A673 (cell line): ENCODE measurements at regions not wholly inside any gene's neighbourhood (a gene's known extent, or its start where the extent isn't known, plus 50 kb on each side); places are given as distances from the start of the nearest gene placed in this dataset.

Experiments used
- BruUV-seq: library from RNA; stranded (reverse); fragments of 400-500 nt; replicated peaks from 2 replicates; lab custom pipeline; 2021; lab: Mats Ljungman, UMichigan
- CTCF ChIA-PET: fragments of 300-600 bp; sonication (Branson Sonifier 250); formaldehyde crosslinking; loops from one replicate; lab custom pipeline; 2022; ENCODE audit warnings: antibody characterized with exemption; lab: Charles Lee
- POLR2A ChIA-PET: fragments of 300-600 bp; sonication (Branson Sonifier 250); formaldehyde crosslinking; loops from one replicate; lab custom pipeline; 2022; ENCODE audit warnings: antibody characterized with exemption; ENCODE audit not compliant: low non-redundant PET; lab: Charles Lee
- DNase-seq: peaks from one replicate; pipeline ENCODE4 v3.0.0-alpha.2; 2015; ENCODE audit warnings: low spot score
- H3K27ac ChIP-seq: fragments of 200-600 bp; sonication (generic); 2 replicates; pipeline ENCODE4 v1.5.1; 2016; ENCODE audit warnings: mixed run types, low read depth, mild to moderate bottlenecking, mixed read lengths, antibody characterized with exemption, low read length; ENCODE audit not compliant: poor library complexity, severe bottlenecking
- H3K27me3 ChIP-seq: fragments of 200-600 bp; sonication (generic); replicated peaks from 2 replicates; pipeline ENCODE4 v1.6.1; 2017; ENCODE audit warnings: mixed run types, low read depth, mild to moderate bottlenecking, mixed read lengths, antibody characterized with exemption, low read length; ENCODE audit not compliant: insufficient read depth, poor library complexity
- H3K36me3 ChIP-seq: fragments of 200-600 bp; sonication (generic); 2 replicates; pipeline ENCODE4 v1.6.1; 2016; ENCODE audit warnings: mixed run types, mild to moderate bottlenecking, mixed read lengths, antibody characterized with exemption, low read length; ENCODE audit not compliant: insufficient read depth, poor library complexity, severe bottlenecking
- H3K4me1 ChIP-seq: fragments of 200-600 bp; sonication (generic); 2 replicates; pipeline ENCODE4 v1.6.1; 2017; ENCODE audit warnings: mixed run types, mild to moderate bottlenecking, mixed read lengths, antibody characterized with exemption, low read length; ENCODE audit not compliant: insufficient read depth, poor library complexity, severe bottlenecking
- H3K4me3 ChIP-seq: fragments of 200-600 bp; sonication (generic); 2 replicates; pipeline ENCODE4 v1.5.1; 2016; ENCODE audit warnings: low read depth, mixed run types, mild to moderate bottlenecking, mixed read lengths, low read length; ENCODE audit not compliant: poor library complexity, severe bottlenecking
- H3K9me3 ChIP-seq: fragments of 200-600 bp; sonication (generic); 2 replicates; pipeline ENCODE4 v1.6.1; 2016; ENCODE audit warnings: mixed run types, low read depth, mild to moderate bottlenecking, mixed read lengths, antibody characterized with exemption, low read length; ENCODE audit not compliant: poor library complexity, severe bottlenecking
- CTCF ChIP-seq: fragments of 300-800, 200-600 bp; sonication (generic); conservative IDR thresholded peaks from 2 replicates; pipeline ENCODE4 v1.5.1; 2017; ENCODE audit warnings: low read depth, mild to moderate bottlenecking, antibody characterized with exemption, low read length, moderate library complexity, mixed read lengths
- EZH2 ChIP-seq: fragments of 200-600 bp; sonication (generic); IDR thresholded peaks from 2 replicates; pipeline ENCODE4 v1.6.1; 2017; ENCODE audit warnings: borderline replicate concordance, low read depth, mild to moderate bottlenecking, mixed read lengths, antibody characterized with exemption, low read length; ENCODE audit not compliant: poor library complexity, severe bottlenecking
- intact Hi-C: fragments of 100-400 bp; cut with micrococcal nuclease; formaldehyde crosslinking; loops from one replicate; pipeline ENCODE4 v1.10.0; 2022; ENCODE audit not compliant: unreplicated experiment

GRCh38 chr2:116687371-116687770 is 1127.1 kb upstream of the DDX18 start:
- Histone ChIP-seq H3K4me1 (no peaks in the 10 kb centered on the region), H3K36me3 (no peaks in the 10 kb centered on the region), H3K27ac (no peak overlapping the region), H3K9me3 (peaks cover 26% of the 10 kb centered on the region), H3K27me3 (no peaks in the 10 kb centered on the region), H3K4me3 (no peak overlapping the region)
- no peak for DNase-seq
- TF ChIP-seq EZH2: no peak
- no peak for TF ChIP-seq CTCF
- CTCF ChIA-PET: no interaction called here
- POLR2A ChIA-PET: no interaction called here
- intact Hi-C loops: no loop called here
- BruUV-seq: no TSS peak

GRCh38 chr2:116692988-116693387 is 1121.5 kb upstream of the DDX18 start:
- H3K4me3 ChIP-seq: no peak overlapping the region
- H3K27me3 ChIP-seq: no peaks in the 10 kb centered on the region
- POLR2A ChIA-PET: no interaction called here
- CTCF ChIA-PET: no interaction called here
- intact Hi-C loops: no loop called here
- no peaks in the 10 kb centered on the region for H3K4me1 ChIP-seq
- no peak overlapping the region for H3K27ac ChIP-seq
- no peak for DNase-seq
- TF ChIP-seq EZH2: no peak
- TF ChIP-seq CTCF: no peak
- peaks cover 24% of the 10 kb centered on the region for H3K9me3 ChIP-seq
- H3K36me3 ChIP-seq: no peaks in the 10 kb centered on the region
- BruUV-seq: no TSS peak

GRCh38 chr2:116696223-116696622 is 1118.3 kb upstream of the DDX18 start:
- no peaks in the 10 kb centered on the region for H3K36me3 ChIP-seq
- intact Hi-C loops: no loop called here
- BruUV-seq: no TSS peak
- CTCF ChIA-PET: no interaction called here
- H3K9me3 ChIP-seq: peaks cover 26% of the 10 kb centered on the region
- H3K27ac ChIP-seq: no peak overlapping the region
- H3K27me3 ChIP-seq: no peaks in the 10 kb centered on the region
- POLR2A ChIA-PET: no interaction called here
- H3K4me1 ChIP-seq: no peaks in the 10 kb centered on the region
- no peak overlapping the region for H3K4me3 ChIP-seq
- no peak for DNase-seq
- no peak for TF ChIP-seq EZH2
- TF ChIP-seq CTCF: no peak
